K562 (cell line): ENCODE measurements at regions not wholly inside any gene's neighbourhood (a gene's known extent, or its start where the extent isn't known, plus 50 kb on each side); places are given as distances from the start of the nearest gene placed in this dataset.

ENCODE experiments used
- ATAC-seq: fragments of 200-7000 bp; cut with Tn5 transposase; 3 replicates; pipeline ENCODE4 v1.9.1; 2020; ENCODE audit warnings: moderate library complexity
- BruUV-seq: library from RNA; stranded (reverse); fragments of 400-500 nt; replicated peaks from 2 replicates; lab custom pipeline; 2021; lab: Mats Ljungman, UMichigan
- CTCF ChIA-PET: fragments of 300-600 bp; formaldehyde crosslinking; extraction: SDS; loops from one replicate; lab custom pipeline; 2021; ENCODE audit warnings: low intra/inter-chr PET ratio; lab: Yijun Ruan, JAX
- POLR2A ChIA-PET: fragments of 300-600, 350-650 bp; sonication (Branson Sonifier 250); formaldehyde crosslinking; extraction: SDS; loops from one replicate; lab custom pipeline; 2021; ENCODE audit warnings: antibody characterized with exemption, inconsistent platforms; lab: Yijun Ruan, JAX
- DNase-seq, 4 experiments: peaks; one replicate each; pipeline versions ENCODE4 v3.0.0 to v3.0.0-alpha.2; 2011 to 2018; ENCODE audit warnings: low spot score in 3 of 4, mixed read lengths in 3 of 4; ENCODE audit errors: extremely low read depth in 1 of 4
- FAIRE-seq: peaks from 2 replicates; lab custom pipeline; 2011; peaks lifted over from hg19 to GRCh38; lab: Jason Lieb, UNC
- H2AFZ ChIP-seq: 2 replicates; pipeline ENCODE4 v1.6.0; 2011; ENCODE audit warnings: low read depth, low read length, control low read depth, inconsistent platforms
- H3K27ac ChIP-seq: fragments of 200-600 bp; 3 replicates; pipeline ENCODE4 v1.8.0; 2011; ENCODE audit warnings: low read depth, mild to moderate bottlenecking, control low read depth, inconsistent platforms, low read length, moderate library complexity, mixed read lengths; ENCODE audit errors: extremely low read depth
- H3K27me3 ChIP-seq, 2 experiments: fragments of 300-600 bp in 1 of 2; 2 replicates in 1 of 2; 3 replicates in 1 of 2; pipeline versions ENCODE4 v1.6.0 to v1.8.0; 2011; ENCODE audit warnings: inconsistent platforms in 2 of 2, low read length in 2 of 2, mild to moderate bottlenecking in 1 of 2, mixed read lengths in 1 of 2, moderate library complexity in 1 of 2; ENCODE audit not compliant: control insufficient read depth in 2 of 2, insufficient read depth in 2 of 2
- H3K36me3 ChIP-seq: fragments of 300-600 bp; 3 replicates; pipeline ENCODE4 v1.8.0; 2011; ENCODE audit warnings: mild to moderate bottlenecking, low read length, inconsistent platforms; ENCODE audit not compliant: control insufficient read depth, insufficient read depth
- H3K4me1 ChIP-seq, 2 experiments: fragments of 200-600 bp in 1 of 2; replicated peaks in 1 of 2; 2 replicates in 1 of 2; 3 replicates in 1 of 2; pipeline versions ENCODE4 v1.5.1 to v1.8.0; 2011; ENCODE audit warnings: inconsistent platforms in 2 of 2, low read length in 2 of 2, mild to moderate bottlenecking in 1 of 2, mixed read lengths in 1 of 2, moderate library complexity in 1 of 2; ENCODE audit not compliant: control insufficient read depth in 2 of 2, insufficient read depth in 2 of 2
- H3K4me2 ChIP-seq: 2 replicates; pipeline ENCODE4 v1.6.1; 2011; ENCODE audit warnings: low read length, control low read depth, inconsistent platforms, mixed read lengths; ENCODE audit not compliant: insufficient read depth
- H3K4me3 ChIP-seq: fragments of 200-600 bp; sonication (generic), shearing (Covaris generic); 2 replicates; pipeline ENCODE4 v1.5.1; 2016; ENCODE audit warnings: control low read depth, inconsistent platforms
- H3K79me2 ChIP-seq: fragments of 200-600 bp; 3 replicates; pipeline ENCODE4 v1.8.0; 2011; ENCODE audit warnings: low read length, inconsistent platforms; ENCODE audit not compliant: control insufficient read depth, insufficient read depth
- H3K9ac ChIP-seq, 2 experiments: 2 replicates each; pipeline versions ENCODE4 v1.6.0 to v1.6.1; 2011; ENCODE audit warnings: low read depth in 2 of 2, low read length in 2 of 2, control low read depth in 1 of 2, inconsistent platforms in 1 of 2, mild to moderate bottlenecking in 1 of 2, mixed read lengths in 1 of 2; ENCODE audit not compliant: insufficient read depth in 1 of 2
- H3K9me1 ChIP-seq: one replicate; pipeline ENCODE4 v1.6.0; 2011; ENCODE audit warnings: inconsistent platforms, mild to moderate bottlenecking, low read length, moderate library complexity; ENCODE audit not compliant: control insufficient read depth, insufficient read depth
- H3K9me3 ChIP-seq: replicated peaks from 2 replicates; pipeline ENCODE4 v1.5.1; 2011; ENCODE audit warnings: low read depth, low read length, inconsistent platforms; ENCODE audit not compliant: control insufficient read depth, insufficient read depth
- H4K20me1 ChIP-seq: replicated peaks from 2 replicates; pipeline ENCODE4 v1.6.1; 2011; ENCODE audit warnings: low read length, inconsistent platforms, mixed read lengths; ENCODE audit not compliant: control insufficient read depth, insufficient read depth
- CXXC5 ChIP-seq: fragments of 250-450 bp; sonication (Bioruptor Pico); IDR thresholded peaks from 2 replicates; pipeline ENCODE4 v1.8.0; 2022; ENCODE audit warnings: inconsistent platforms, mild to moderate bottlenecking, moderate library complexity
- KLF6 ChIP-seq: fragments of 250-450 bp; sonication (Bioruptor Pico); IDR thresholded peaks from 2 replicates; pipeline ENCODE4 v1.4.0; 2020; ENCODE audit warnings: mild to moderate bottlenecking, moderate library complexity, borderline replicate concordance
- MLX ChIP-seq, 2 experiments: fragments of 450-650 bp in 1 of 2; sonication (generic) in 1 of 2; formaldehyde crosslinking; conservative IDR thresholded peaks; 2 replicates each; pipeline versions ENCODE4 v1.4.0 to v1.8.1; 2020 to 2022; ENCODE audit warnings: mild to moderate bottlenecking in 1 of 2, missing genetic modification reagents in 1 of 2
- POU5F1 ChIP-seq: fragments of 150-350 bp; IDR thresholded peaks from 2 replicates; pipeline ENCODE4 v1.6.1; 2014; ENCODE audit warnings: borderline replicate concordance, low read length, low read depth, mild to moderate bottlenecking; ENCODE audit not compliant: partially characterized antibody
- REST ChIP-seq, 2 experiments: fragments of 450-650 bp; formaldehyde crosslinking in 1 of 2; IDR thresholded peaks; 2 replicates each; pipeline versions ENCODE4 v1.4.0 to v1.6.1; 2014 to 2020; ENCODE audit warnings: mild to moderate bottlenecking in 2 of 2, borderline replicate concordance in 1 of 2, low read depth in 1 of 2
- TARDBP ChIP-seq: fragments of 450-650 bp; IDR thresholded peaks from 2 replicates; pipeline ENCODE4 v1.6.1; 2016
- ZBTB33 ChIP-seq: sonication (generic); formaldehyde crosslinking; IDR thresholded peaks from 2 replicates; pipeline ENCODE4 v1.8.1; 2023; ENCODE audit warnings: mild to moderate bottlenecking, missing genetic modification reagents
- ZBTB9 ChIP-seq: fragments of 450-650 bp; formaldehyde crosslinking; IDR thresholded peaks from 2 replicates; pipeline ENCODE4 v1.4.0; 2020; ENCODE audit warnings: mild to moderate bottlenecking, moderate library complexity
- ZKSCAN1 ChIP-seq: fragments of 150-350 bp; IDR thresholded peaks from 2 replicates; pipeline ENCODE4 v1.6.1; 2016; ENCODE audit warnings: low read depth, low read length
- ZNF12 ChIP-seq: sonication (generic); formaldehyde crosslinking; IDR thresholded peaks from 2 replicates; pipeline ENCODE4 v1.4.0; 2020; ENCODE audit warnings: mild to moderate bottlenecking, missing genetic modification reagents
- ZNF165 ChIP-seq: fragments of 250-450 bp; sonication (Bioruptor Pico); IDR thresholded peaks from 2 replicates; pipeline ENCODE4 v1.4.0; 2020; ENCODE audit warnings: borderline replicate concordance
- WGBS: fragments of 100-300 bp; shearing (Covaris generic); methylation state at CpG from one replicate; pipeline ENCODE4 v1.1.6; 2016; ENCODE audit warnings: low coverage, mixed read lengths; ENCODE audit not compliant: insufficient coverage; ENCODE audit errors: missing lambda C conversion rate; 5-methylcytosine and 5-hydroxymethylcytosine counted together
- in situ Hi-C: fragments of 300-500 bp; cut with MboI; formaldehyde crosslinking; loops from 4 replicates; pipeline ENCODE4 v1.15.0; 2018; ENCODE audit warnings: inconsistent platforms, mixed read lengths
- intact Hi-C: fragments of 100-400 bp; cut with micrococcal nuclease; formaldehyde crosslinking; loops from 2 replicates; pipeline ENCODE4 v1.14.2; 2022

GRCh38 chr13:105448811-105449210 lies 1086.7 kb downstream of the EFNB2 start:
- WGBS: 0% methylated on average over 1 of the region's 1 CpG
- in situ Hi-C loops: no loop called here
- H3K4me3 ChIP-seq: no peak overlapping the region
- BruUV-seq: no TSS peak
- H4K20me1 ChIP-seq: no peaks in the 10 kb centered on the region
- FAIRE-seq (no peak), ATAC-seq (no peak), DNase-seq (no peak)
- H2AFZ ChIP-seq: no peak overlapping the region
- ChIA-PET CTCF (no interaction called here), POLR2A (no interaction called here)
- H3K9ac ChIP-seq: no peak overlapping the region
- no peak overlapping the region for H3K4me2 ChIP-seq
- no peaks in the 10 kb centered on the region for H3K79me2 ChIP-seq
- H3K9me1 ChIP-seq: no peaks in the 10 kb centered on the region
- H3K9me3 ChIP-seq: no peaks in the 10 kb centered on the region
- no peaks in the 10 kb centered on the region for H3K36me3 ChIP-seq
- intact Hi-C loops: no loop called here
- H3K27ac ChIP-seq: no peak overlapping the region
- no peaks in the 10 kb centered on the region for H3K4me1 ChIP-seq
- no peaks in the 10 kb centered on the region for H3K27me3 ChIP-seq
- no peak for TF ChIP-seq ZNF165 (CRISPR knock-in tag)
- no peak for TF ChIP-seq KLF6
- TF ChIP-seq ZNF12 (CRISPR knock-in tag): no peak
- no peak for TF ChIP-seq ZBTB33 (CRISPR knock-in tag)
- no peak for TF ChIP-seq TARDBP
- no peak for TF ChIP-seq REST (IDR thresholded peaks at IDR 0.05; ENCODE audit: borderline replicate concordance)
- TF ChIP-seq REST (CRISPR knock-in tag; IDR thresholded peaks at IDR 0.05; ENCODE audit: low read depth): no peak
- TF ChIP-seq ZBTB9 (CRISPR knock-in tag): no peak
- no peak for TF ChIP-seq MLX (CRISPR knock-in tag; conservative IDR thresholded peaks at IDR 0.05)
- TF ChIP-seq ZKSCAN1: no peak
- TF ChIP-seq CXXC5 (CRISPR knock-in tag): no peak
- TF ChIP-seq POU5F1: no peak
